HL-60 (cell line): ENCODE measurements at regions not wholly inside any gene's neighbourhood (a gene's known extent, or its start where the extent isn't known, plus 50 kb on each side); places are given as distances from the start of the nearest gene placed in this dataset.

Source experiments
- DNase-seq, 2 experiments: peaks; one replicate each; pipeline ENCODE4 v3.0.0-alpha.2; 2010 to 2020; ENCODE audit warnings: low read depth in 1 of 2, low spot score in 1 of 2
- H3K27ac ChIP-seq: fragments of 250-450 bp; sonication (Bioruptor Pico); replicated peaks from 2 replicates; pipeline ENCODE4 v1.5.1; 2020; ENCODE audit warnings: mild to moderate bottlenecking, moderate library complexity
- H3K27me3 ChIP-seq: fragments of 250-450 bp; sonication (Bioruptor Pico); 2 replicates; pipeline ENCODE4 v1.5.1; 2021; ENCODE audit warnings: mild to moderate bottlenecking, moderate library complexity; ENCODE audit not compliant: insufficient read depth, poor library complexity, severe bottlenecking
- H3K4me3 ChIP-seq: replicated peaks from 2 replicates; pipeline ENCODE4 v1.5.1; 2011; ENCODE audit warnings: mild to moderate bottlenecking, control low read depth, low read length; ENCODE audit not compliant: insufficient read depth
- GABPA ChIP-seq: IDR thresholded peaks from 2 replicates; pipeline ENCODE4 v1.6.1; 2012; ENCODE audit warnings: low read depth
- POLR2AphosphoS5 ChIP-seq: IDR thresholded peaks from 2 replicates; pipeline ENCODE4 v1.6.1; 2012; ENCODE audit warnings: low read depth
- SPI1 ChIP-seq: IDR thresholded peaks from 2 replicates; pipeline ENCODE4 v1.6.1; 2012; ENCODE audit warnings: low read depth, mild to moderate bottlenecking, borderline replicate concordance
- TF ChIP-seq, protein P1 (sequence below): IDR thresholded peaks from one replicate; pipeline ENCODE4 v1.5.1; 2011; ENCODE audit warnings: low read length, control low read depth, inconsistent platforms; ENCODE audit not compliant: insufficient read depth
- TF ChIP-seq, protein P2 (sequence below): IDR thresholded peaks from 2 replicates; pipeline ENCODE4 v1.6.1; 2012; ENCODE audit warnings: low read depth; ENCODE audit not compliant: insufficient replicate concordance

- no peak for TF ChIP-seq SPI1
- no peak for TF ChIP-seq GABPA
- TF ChIP-seq, protein P1, sequence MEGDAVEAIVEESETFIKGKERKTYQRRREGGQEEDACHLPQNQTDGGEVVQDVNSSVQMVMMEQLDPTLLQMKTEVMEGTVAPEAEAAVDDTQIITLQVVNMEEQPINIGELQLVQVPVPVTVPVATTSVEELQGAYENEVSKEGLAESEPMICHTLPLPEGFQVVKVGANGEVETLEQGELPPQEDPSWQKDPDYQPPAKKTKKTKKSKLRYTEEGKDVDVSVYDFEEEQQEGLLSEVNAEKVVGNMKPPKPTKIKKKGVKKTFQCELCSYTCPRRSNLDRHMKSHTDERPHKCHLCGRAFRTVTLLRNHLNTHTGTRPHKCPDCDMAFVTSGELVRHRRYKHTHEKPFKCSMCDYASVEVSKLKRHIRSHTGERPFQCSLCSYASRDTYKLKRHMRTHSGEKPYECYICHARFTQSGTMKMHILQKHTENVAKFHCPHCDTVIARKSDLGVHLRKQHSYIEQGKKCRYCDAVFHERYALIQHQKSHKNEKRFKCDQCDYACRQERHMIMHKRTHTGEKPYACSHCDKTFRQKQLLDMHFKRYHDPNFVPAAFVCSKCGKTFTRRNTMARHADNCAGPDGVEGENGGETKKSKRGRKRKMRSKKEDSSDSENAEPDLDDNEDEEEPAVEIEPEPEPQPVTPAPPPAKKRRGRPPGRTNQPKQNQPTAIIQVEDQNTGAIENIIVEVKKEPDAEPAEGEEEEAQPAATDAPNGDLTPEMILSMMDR, result no peak
- TF ChIP-seq POLR2AphosphoS5, result no peak
- TF ChIP-seq, protein P2, sequence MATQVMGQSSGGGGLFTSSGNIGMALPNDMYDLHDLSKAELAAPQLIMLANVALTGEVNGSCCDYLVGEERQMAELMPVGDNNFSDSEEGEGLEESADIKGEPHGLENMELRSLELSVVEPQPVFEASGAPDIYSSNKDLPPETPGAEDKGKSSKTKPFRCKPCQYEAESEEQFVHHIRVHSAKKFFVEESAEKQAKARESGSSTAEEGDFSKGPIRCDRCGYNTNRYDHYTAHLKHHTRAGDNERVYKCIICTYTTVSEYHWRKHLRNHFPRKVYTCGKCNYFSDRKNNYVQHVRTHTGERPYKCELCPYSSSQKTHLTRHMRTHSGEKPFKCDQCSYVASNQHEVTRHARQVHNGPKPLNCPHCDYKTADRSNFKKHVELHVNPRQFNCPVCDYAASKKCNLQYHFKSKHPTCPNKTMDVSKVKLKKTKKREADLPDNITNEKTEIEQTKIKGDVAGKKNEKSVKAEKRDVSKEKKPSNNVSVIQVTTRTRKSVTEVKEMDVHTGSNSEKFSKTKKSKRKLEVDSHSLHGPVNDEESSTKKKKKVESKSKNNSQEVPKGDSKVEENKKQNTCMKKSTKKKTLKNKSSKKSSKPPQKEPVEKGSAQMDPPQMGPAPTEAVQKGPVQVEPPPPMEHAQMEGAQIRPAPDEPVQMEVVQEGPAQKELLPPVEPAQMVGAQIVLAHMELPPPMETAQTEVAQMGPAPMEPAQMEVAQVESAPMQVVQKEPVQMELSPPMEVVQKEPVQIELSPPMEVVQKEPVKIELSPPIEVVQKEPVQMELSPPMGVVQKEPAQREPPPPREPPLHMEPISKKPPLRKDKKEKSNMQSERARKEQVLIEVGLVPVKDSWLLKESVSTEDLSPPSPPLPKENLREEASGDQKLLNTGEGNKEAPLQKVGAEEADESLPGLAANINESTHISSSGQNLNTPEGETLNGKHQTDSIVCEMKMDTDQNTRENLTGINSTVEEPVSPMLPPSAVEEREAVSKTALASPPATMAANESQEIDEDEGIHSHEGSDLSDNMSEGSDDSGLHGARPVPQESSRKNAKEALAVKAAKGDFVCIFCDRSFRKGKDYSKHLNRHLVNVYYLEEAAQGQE, result no peak
- no peak for DNase-seq
- H3K27me3 ChIP-seq, result no peaks in the 10 kb centered on the region
- H3K4me3 ChIP-seq, result no peak overlapping the region
- no peak overlapping the region for H3K27ac ChIP-seq
Observed at GRCh38 chr15:81987628-81988027, 58.2 kb downstream of the MEX3B start.

DNA sequence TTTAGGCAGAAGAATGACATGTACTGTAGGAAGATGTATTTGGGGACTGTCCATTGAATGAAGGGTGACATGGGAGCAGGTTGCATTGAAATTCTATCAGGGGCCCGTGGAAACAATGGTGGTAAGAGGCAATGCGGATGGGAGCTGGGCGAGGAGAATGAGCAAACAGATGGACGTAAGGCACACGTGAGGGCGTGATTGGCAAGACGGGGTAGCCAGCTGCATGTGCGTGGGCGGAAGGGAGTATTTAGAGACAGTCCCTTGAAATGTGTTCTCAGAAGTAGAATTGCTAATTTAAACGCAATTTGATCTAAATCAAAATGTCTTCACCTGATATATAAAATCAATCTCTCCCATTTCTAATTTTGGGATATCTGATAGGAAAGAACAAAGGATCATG lies 62.3 kb downstream of the MEX3B start:
- no peaks in the 10 kb centered on the region for H3K27me3 ChIP-seq
- H3K27ac ChIP-seq, result no peak overlapping the region
- H3K4me3 ChIP-seq, result no peak overlapping the region
- DNase-seq, result no peak
- TF ChIP-seq, protein P2, result no peak
- TF ChIP-seq SPI1 (no peak), POLR2AphosphoS5 (no peak), GABPA (no peak)
- TF ChIP-seq, protein P1, result no peak

GRCh38 chr15:81982808-81983207 lies 63.0 kb downstream of the MEX3B start:
- no peak overlapping the region for H3K27ac ChIP-seq
- no peak for DNase-seq
- H3K27me3 ChIP-seq, result no peaks in the 10 kb centered on the region
- no peak overlapping the region for H3K4me3 ChIP-seq
- TF ChIP-seq POLR2AphosphoS5 (no peak), SPI1 (no peak), GABPA (no peak)
- TF ChIP-seq, protein P1, result no peak
- TF ChIP-seq, protein P2, result no peak
